HEK293T (cell line): ENCODE measurements at regions not wholly inside any gene's neighbourhood (a gene's known extent, or its start where the extent isn't known, plus 50 kb on each side); places are given as distances from the start of the nearest gene placed in this dataset.

Source experiments
- ARNT ChIP-seq: fragments of 450-650 bp; IDR thresholded peaks from 2 replicates; pipeline ENCODE4 v1.6.1; 2017; ENCODE audit warnings: mild to moderate bottlenecking
- BHLHE40 ChIP-seq: fragments of 450-650 bp; IDR thresholded peaks from 2 replicates; pipeline ENCODE4 v1.6.1; 2016; ENCODE audit warnings: mild to moderate bottlenecking, moderate library complexity, borderline replicate concordance
- ELF4 ChIP-seq: fragments of 450-650 bp; IDR thresholded peaks from 2 replicates; pipeline ENCODE4 v1.6.1; 2017; ENCODE audit warnings: antibody characterized with exemption
- FOXA1 ChIP-seq: fragments of 450-650 bp; IDR thresholded peaks from 2 replicates; pipeline ENCODE4 v1.6.1; 2016; ENCODE audit warnings: mild to moderate bottlenecking
- FOXK2 ChIP-seq: fragments of 450-650 bp; IDR thresholded peaks from 2 replicates; pipeline ENCODE4 v1.6.1; 2016; ENCODE audit warnings: mild to moderate bottlenecking
- FOXM1 ChIP-seq: fragments of 450-650 bp; IDR thresholded peaks from 2 replicates; pipeline ENCODE4 v1.6.1; 2017; ENCODE audit warnings: mild to moderate bottlenecking, borderline replicate concordance
- L3MBTL2 ChIP-seq: fragments of 450-650 bp; conservative IDR thresholded peaks from 2 replicates; pipeline ENCODE4 v1.6.1; 2016; ENCODE audit warnings: mild to moderate bottlenecking
- SP1 ChIP-seq: fragments of 450-650 bp; IDR thresholded peaks from 2 replicates; pipeline ENCODE4 v1.6.1; 2017

GRCh38 chr4:149187726-149188125, 627.9 kb downstream of the IQCM start:
- TF ChIP-seq FOXK2, result no peak
- TF ChIP-seq ELF4, result no peak
- TF ChIP-seq FOXM1, result no peak
- TF ChIP-seq FOXA1, result no peak
- no peak for TF ChIP-seq ARNT
- no peak for TF ChIP-seq L3MBTL2
- TF ChIP-seq BHLHE40, result no peak
- TF ChIP-seq SP1, result no peak
